SKM-1 (cell line): ENCODE measurements at regions not wholly inside any gene's neighbourhood (a gene's known extent, or its start where the extent isn't known, plus 50 kb on each side); places are given as distances from the start of the nearest gene placed in this dataset.

ENCODE experiments used
- DNase-seq: peaks from one replicate; lab custom pipeline; 2025; ENCODE audit not compliant: unreplicated experiment; lab: John Stamatoyannopoulos, UW

- DNase-seq, result peak; percentile 22
These were observed 184.8 kb downstream of the BRINP2 start for GRCh38 chr1:177355575-177355974.

- DNase-seq, result no peak
These were observed 183.5 kb downstream of the BRINP2 start for GRCh38 chr1:177354247-177354646.

- DNase-seq, result peak; percentile 94
These were observed 180.8 kb downstream of the BRINP2 start for GRCh38 chr1:177351361-177352108.

GRCh38 chr1:177346790-177347359 lies 176.1 kb downstream of the BRINP2 start:
- no peak for DNase-seq

GRCh38 chr1:177343445-177343844 lies 172.7 kb downstream of the BRINP2 start:
- DNase-seq, result no peak

- no peak for DNase-seq
These were observed 171.0 kb downstream of the BRINP2 start for GRCh38 chr1:177341773-177342172.

- DNase-seq, result no peak
These were observed 169.9 kb downstream of the BRINP2 start for GRCh38 chr1:177340601-177341067.

GRCh38 chr1:177338376-177338775 lies 167.6 kb downstream of the BRINP2 start:
- DNase-seq, result no peak

GRCh38 chr1:177334903-177335302 lies 164.1 kb downstream of the BRINP2 start:
- DNase-seq, result no peak

GRCh38 chr1:177333936-177334595 lies 163.3 kb downstream of the BRINP2 start:
- DNase-seq, result no peak
